ENCODE measurements at regions not wholly inside any gene's neighbourhood (a gene's known extent, or its start where the extent isn't known, plus 50 kb on each side); places are given as distances from the start of the nearest gene placed in this dataset.
"Not testable (repeated sequence)": the region's sequence is repeated elsewhere in the genome, so short reads cannot be mapped to it uniquely, and the experiment has no call there.

DNA sequence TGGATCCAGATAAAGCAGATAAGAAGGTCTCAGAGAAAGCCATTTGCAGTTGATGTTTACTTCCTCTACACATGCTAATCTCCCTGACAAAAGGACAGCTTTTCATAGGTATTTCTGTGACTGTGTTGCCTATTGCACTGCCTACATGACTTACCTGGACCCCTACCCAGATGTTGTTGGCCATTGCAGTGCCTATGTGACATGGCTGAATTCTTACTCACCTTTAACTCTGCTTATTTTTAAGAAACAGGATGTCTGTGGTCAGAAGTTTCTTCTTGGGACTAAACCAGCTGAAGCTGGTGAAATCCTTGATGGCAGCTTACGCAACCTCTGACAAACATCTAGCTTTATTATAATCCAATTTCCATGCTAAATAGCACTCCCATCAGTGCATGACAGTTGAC lies 50.7 kb downstream of the PPIAL4D start:
- DNase-seq (ENCODE audit: low read depth), result not testable (repeated sequence)

DNA sequence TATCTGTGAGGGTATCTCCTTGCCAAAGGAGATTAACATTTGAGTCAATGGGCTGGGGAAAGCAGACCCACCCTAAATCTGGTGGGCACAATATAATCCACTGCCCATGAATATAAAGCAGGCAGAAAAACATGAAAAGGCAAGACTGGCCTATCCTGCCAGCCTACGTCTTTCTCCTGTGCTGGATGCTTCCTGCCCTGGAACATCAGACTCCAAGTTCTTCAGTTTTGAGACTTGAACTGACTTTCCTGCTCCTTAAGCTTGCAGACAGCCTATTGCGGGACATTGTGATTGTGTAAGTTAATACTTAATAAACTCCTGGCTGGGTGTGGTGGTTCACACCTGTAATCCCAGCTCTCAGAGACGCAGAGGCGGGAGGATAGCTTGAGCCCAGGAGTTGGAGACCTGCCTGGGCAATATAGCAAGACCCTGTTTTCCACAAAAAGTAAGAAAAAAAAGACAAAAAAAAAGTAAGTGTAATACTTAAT lies 52.4 kb downstream of the PPIAL4D start:
- not testable (repeated sequence) for DNase-seq (ENCODE audit: low read depth)

DNA sequence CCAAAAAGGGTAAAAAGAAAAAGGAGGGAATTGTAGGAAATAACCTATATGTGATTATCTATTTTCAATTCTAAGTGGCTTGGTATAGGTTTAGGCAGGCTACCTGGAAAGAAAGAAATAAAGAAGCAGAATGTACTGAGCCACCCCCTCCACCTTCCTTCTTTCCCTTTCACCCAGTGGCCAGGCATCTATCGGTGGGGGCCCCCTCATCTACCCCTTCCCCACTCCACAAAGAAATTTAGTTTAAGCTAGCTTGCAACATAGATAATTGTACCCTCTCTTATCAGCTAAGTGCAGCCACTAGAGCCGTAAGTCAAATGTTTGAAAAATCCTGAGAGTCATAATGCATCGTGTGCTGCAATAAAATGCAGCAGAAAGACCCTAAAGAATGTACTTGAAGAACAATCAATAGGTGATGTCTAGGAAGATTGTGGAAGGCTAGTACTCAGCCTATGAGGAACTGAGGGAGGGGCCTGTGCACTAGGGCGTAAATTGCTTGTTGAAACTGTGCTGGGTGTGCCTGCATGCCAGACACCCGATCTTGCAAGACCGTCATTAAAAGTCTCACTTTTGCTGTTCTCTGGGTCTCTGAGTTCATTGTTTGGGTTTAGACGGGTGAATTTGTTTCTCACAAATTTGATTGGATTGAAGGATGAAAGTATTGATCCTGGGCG lies 53.0 kb downstream of the PPIAL4D start:
- DNase-seq (ENCODE audit: low read depth), result peak; percentile 64

- DNase-seq (ENCODE audit: low read depth), result not testable (repeated sequence)
Observed at GRCh38 chr1:145182606-145183413, 59.2 kb downstream of the PPIAL4D start.

GRCh38 chr1:145176285-145176925 lies 65.6 kb downstream of the PPIAL4D start:
- not testable (repeated sequence) for DNase-seq (ENCODE audit: low read depth)

DNA sequence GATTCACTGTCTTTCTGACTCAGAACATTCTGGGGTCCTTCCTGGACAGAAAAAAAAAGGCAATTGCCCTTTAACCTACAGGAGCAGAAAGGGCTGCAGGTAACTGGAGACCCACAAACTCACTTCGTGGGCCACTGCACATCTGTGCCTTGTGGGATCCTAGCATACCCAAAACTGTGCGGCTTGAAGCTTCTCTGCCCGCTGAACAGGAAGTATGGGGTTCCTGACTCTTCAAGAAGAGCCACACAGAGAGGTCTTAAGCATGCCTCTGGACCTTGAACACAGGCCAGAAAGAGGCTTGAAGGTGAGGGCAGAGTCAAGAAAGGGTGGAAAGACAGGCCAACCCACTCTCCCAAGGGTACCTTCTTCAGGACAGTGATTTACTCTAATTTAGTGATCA lies 67.6 kb downstream of the PPIAL4D start:
- DNase-seq (ENCODE audit: low read depth), result not testable (repeated sequence)

DNA sequence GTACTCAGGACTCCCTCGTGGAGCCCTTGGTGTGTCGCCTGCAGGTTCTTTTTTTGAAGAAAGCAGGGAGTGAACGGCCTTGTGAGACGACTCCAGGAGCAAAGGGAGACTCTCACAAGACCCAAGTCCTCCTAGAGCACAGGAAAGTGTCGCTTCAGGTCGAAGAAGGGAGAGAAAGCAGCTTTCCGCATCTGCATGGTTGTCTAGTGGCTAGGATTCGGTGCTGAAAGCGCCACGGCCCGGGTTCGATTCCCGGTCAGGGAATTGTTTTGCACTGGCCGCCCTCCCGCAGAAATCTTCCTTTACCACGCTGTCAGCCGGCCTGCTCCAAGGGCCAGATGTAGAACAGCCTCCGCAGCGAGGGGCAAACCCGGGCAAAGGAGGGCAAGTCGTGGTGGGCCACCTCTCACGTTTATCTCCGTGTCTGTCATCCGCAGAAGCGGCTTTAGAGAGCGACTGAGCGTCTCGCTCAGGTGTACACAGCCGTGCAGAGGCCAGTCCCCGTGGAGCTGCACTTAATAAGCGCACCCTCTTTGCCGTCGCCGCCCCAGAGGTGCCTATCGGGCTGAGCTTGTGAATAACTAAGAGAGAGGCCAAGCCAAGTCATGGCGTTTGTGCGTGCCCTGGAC lies 72.6 kb downstream of the FAM72D start:
- not testable (repeated sequence) for DNase-seq (ENCODE audit: low read depth)

GRCh38 chr1:145164360-145164759 lies 68.6 kb downstream of the FAM72D start:
- not testable (repeated sequence) for DNase-seq (ENCODE audit: low read depth)

All from renal cortical epithelial cell (primary cell).